IPS DF 6.9 (cell line): ENCODE measurements at regions not wholly inside any gene's neighbourhood (a gene's known extent, or its start where the extent isn't known, plus 50 kb on each side); places are given as distances from the start of the nearest gene placed in this dataset.

Source experiments
- DNase-seq: peaks from one replicate; pipeline ENCODE4 v3.0.0-alpha.2; 2013; ENCODE audit warnings: low read depth, low spot score
- H3K27ac ChIP-seq: one replicate; pipeline ENCODE4 v1.5.1; 2013; ENCODE audit warnings: low read length, control low read depth
- H3K27me3 ChIP-seq: 2 replicates; pipeline ENCODE4 v1.6.1; 2013; ENCODE audit warnings: mild to moderate bottlenecking, low read length; ENCODE audit not compliant: control insufficient read depth, insufficient read depth
- H3K36me3 ChIP-seq: 2 replicates; pipeline ENCODE4 v1.6.1; 2013; ENCODE audit warnings: low read length; ENCODE audit not compliant: control insufficient read depth, insufficient read depth
- H3K4me1 ChIP-seq: 2 replicates; pipeline ENCODE4 v1.6.1; 2013; ENCODE audit warnings: low read length; ENCODE audit not compliant: control insufficient read depth, insufficient read depth
- H3K4me3 ChIP-seq: 2 replicates; pipeline ENCODE4 v1.5.1; 2013; ENCODE audit warnings: mild to moderate bottlenecking, low read length
- H3K9me3 ChIP-seq: 2 replicates; pipeline ENCODE4 v1.6.1; 2013; ENCODE audit warnings: low read length, inconsistent platforms; ENCODE audit not compliant: control insufficient read depth, insufficient read depth
- WGBS: extraction: QIAGEN DNeasy Blood & Tissue Kit; methylation state at CpG from one replicate; pipeline ENCODE4 v1.1.7; 2013; ENCODE audit warnings: mixed read lengths, missing lambda C conversion rate; ENCODE audit not compliant: insufficient read length, insufficient coverage; 5-methylcytosine and 5-hydroxymethylcytosine counted together

GRCh38 chr11:109853156-109853776 lies 239.9 kb upstream of the ZC3H12C start:
- H3K4me3 ChIP-seq = no peak overlapping the region
- no peaks in the 10 kb centered on the region for H3K9me3 ChIP-seq
- no peaks in the 10 kb centered on the region for H3K36me3 ChIP-seq
- whole genome bisulfite sequencing = no CpG with 5 or more reads among the region's 5 CpGs
- DNase-seq = peak; percentile 18
- H3K4me1 ChIP-seq = no peaks in the 10 kb centered on the region
- no peaks in the 10 kb centered on the region for H3K27me3 ChIP-seq
- no peak overlapping the region for H3K27ac ChIP-seq

GRCh38 chr11:109854731-109855130 lies 238.5 kb upstream of the ZC3H12C start:
- Histone ChIP-seq H3K4me3 (no peak overlapping the region), H3K4me1 (no peaks in the 10 kb centered on the region), H3K27me3 (no peaks in the 10 kb centered on the region), H3K9me3 (no peaks in the 10 kb centered on the region), H3K27ac (no peak overlapping the region), H3K36me3 (no peaks in the 10 kb centered on the region)
- no peak for DNase-seq

- no CpG with 5 or more reads among the region's 2 CpGs for WGBS
- H3K27ac ChIP-seq = no peak overlapping the region
- no peak for DNase-seq
- H3K27me3 ChIP-seq = no peaks in the 10 kb centered on the region
- no peaks in the 10 kb centered on the region for H3K4me1 ChIP-seq
- H3K36me3 ChIP-seq = no peaks in the 10 kb centered on the region
- no peaks in the 10 kb centered on the region for H3K9me3 ChIP-seq
- no peak overlapping the region for H3K4me3 ChIP-seq
Measured at GRCh38 chr11:109856928-109857327, 236.3 kb upstream of the ZC3H12C start.

GRCh38 chr11:109857637-109858036 lies 235.6 kb upstream of the ZC3H12C start:
- no peak overlapping the region for H3K4me3 ChIP-seq
- no peak overlapping the region for H3K27ac ChIP-seq
- no peaks in the 10 kb centered on the region for H3K27me3 ChIP-seq
- DNase-seq = no peak
- H3K4me1 ChIP-seq = no peaks in the 10 kb centered on the region
- no peaks in the 10 kb centered on the region for H3K36me3 ChIP-seq
- H3K9me3 ChIP-seq = no peaks in the 10 kb centered on the region

GRCh38 chr11:109858152-109858551 lies 235.0 kb upstream of the ZC3H12C start:
- no peaks in the 10 kb centered on the region for H3K9me3 ChIP-seq
- H3K4me3 ChIP-seq = no peak overlapping the region
- DNase-seq = no peak
- H3K27ac ChIP-seq = no peak overlapping the region
- H3K36me3 ChIP-seq = no peaks in the 10 kb centered on the region
- H3K27me3 ChIP-seq = no peaks in the 10 kb centered on the region
- WGBS = no CpG with 5 or more reads among the region's 4 CpGs
- no peaks in the 10 kb centered on the region for H3K4me1 ChIP-seq

GRCh38 chr11:109859045-109859724 lies 234.0 kb upstream of the ZC3H12C start:
- no peaks in the 10 kb centered on the region for H3K9me3 ChIP-seq
- no peaks in the 10 kb centered on the region for H3K36me3 ChIP-seq
- no peaks in the 10 kb centered on the region for H3K4me1 ChIP-seq
- H3K27ac ChIP-seq = no peak overlapping the region
- WGBS = no CpG with 5 or more reads among the region's 4 CpGs
- no peak overlapping the region for H3K4me3 ChIP-seq
- no peaks in the 10 kb centered on the region for H3K27me3 ChIP-seq
- DNase-seq = no peak

- Histone ChIP-seq H3K27ac (no peak overlapping the region), H3K27me3 (no peaks in the 10 kb centered on the region), H3K9me3 (no peaks in the 10 kb centered on the region), H3K36me3 (no peaks in the 10 kb centered on the region), H3K4me3 (no peak overlapping the region), H3K4me1 (no peaks in the 10 kb centered on the region)
- DNase-seq = no peak
- WGBS = no CpG with 5 or more reads among the region's 3 CpGs
Measured at GRCh38 chr11:109862835-109863234, 230.4 kb upstream of the ZC3H12C start.

- no CpG with 5 or more reads among the region's 3 CpGs for WGBS
- Histone ChIP-seq H3K36me3 (no peaks in the 10 kb centered on the region), H3K27ac (no peak overlapping the region), H3K4me1 (no peaks in the 10 kb centered on the region), H3K27me3 (no peaks in the 10 kb centered on the region), H3K4me3 (no peak overlapping the region), H3K9me3 (no peaks in the 10 kb centered on the region)
- no peak for DNase-seq
Measured at GRCh38 chr11:109864151-109864661, 229.0 kb upstream of the ZC3H12C start.

GRCh38 chr11:109864834-109865547 lies 228.2 kb upstream of the ZC3H12C start:
- no peaks in the 10 kb centered on the region for H3K4me1 ChIP-seq
- no CpG with 5 or more reads among the region's 2 CpGs for WGBS
- no peak overlapping the region for H3K27ac ChIP-seq
- H3K27me3 ChIP-seq = no peaks in the 10 kb centered on the region
- H3K4me3 ChIP-seq = no peak overlapping the region
- H3K36me3 ChIP-seq = no peaks in the 10 kb centered on the region
- no peak for DNase-seq
- no peaks in the 10 kb centered on the region for H3K9me3 ChIP-seq

GRCh38 chr11:109865548-109866186 lies 227.5 kb upstream of the ZC3H12C start:
- Histone ChIP-seq H3K4me1 (no peaks in the 10 kb centered on the region), H3K36me3 (no peaks in the 10 kb centered on the region), H3K27me3 (no peaks in the 10 kb centered on the region), H3K27ac (no peak overlapping the region), H3K4me3 (no peak overlapping the region), H3K9me3 (no peaks in the 10 kb centered on the region)
- WGBS = no CpG with 5 or more reads among the region's 5 CpGs
- DNase-seq = no peak
